Hepatocyte (in vitro differentiated cells): ENCODE measurements at regions not wholly inside any gene's neighbourhood (a gene's known extent, or its start where the extent isn't known, plus 50 kb on each side); places are given as distances from the start of the nearest gene placed in this dataset.
"Not testable (repeated sequence)": the region's sequence is repeated elsewhere in the genome, so short reads cannot be mapped to it uniquely, and the experiment has no call there.

Source experiments
- CTCF ChIP-seq: fragments of 200-600 bp; sonication (generic); IDR thresholded peaks from 2 replicates; pipeline ENCODE4 v1.5.1; 2016; ENCODE audit warnings: antibody characterized with exemption, mild to moderate bottlenecking; ENCODE audit not compliant: poor library complexity
- EZH2 ChIP-seq: fragments of 200-600 bp; sonication (generic); IDR thresholded peaks from 2 replicates; pipeline ENCODE4 v1.6.1; 2016; ENCODE audit warnings: antibody characterized with exemption, mild to moderate bottlenecking, borderline replicate concordance
- EZH2phosphoT487 ChIP-seq: fragments of 200-600 bp; sonication (generic); IDR thresholded peaks from one replicate; pipeline ENCODE4 v1.6.1; 2018; ENCODE audit warnings: antibody characterized with exemption, mild to moderate bottlenecking, low read depth, moderate library complexity; ENCODE audit not compliant: unreplicated experiment, severe bottlenecking

GRCh38 chr4:29117231-29117722 lies 1602.9 kb upstream of the PCDH7 start:
- not testable (repeated sequence) for TF ChIP-seq CTCF, EZH2, EZH2phosphoT487
